ENCODE measurements at regions not wholly inside any gene's neighbourhood (a gene's known extent, or its start where the extent isn't known, plus 50 kb on each side); places are given as distances from the start of the nearest gene placed in this dataset.

DNA sequence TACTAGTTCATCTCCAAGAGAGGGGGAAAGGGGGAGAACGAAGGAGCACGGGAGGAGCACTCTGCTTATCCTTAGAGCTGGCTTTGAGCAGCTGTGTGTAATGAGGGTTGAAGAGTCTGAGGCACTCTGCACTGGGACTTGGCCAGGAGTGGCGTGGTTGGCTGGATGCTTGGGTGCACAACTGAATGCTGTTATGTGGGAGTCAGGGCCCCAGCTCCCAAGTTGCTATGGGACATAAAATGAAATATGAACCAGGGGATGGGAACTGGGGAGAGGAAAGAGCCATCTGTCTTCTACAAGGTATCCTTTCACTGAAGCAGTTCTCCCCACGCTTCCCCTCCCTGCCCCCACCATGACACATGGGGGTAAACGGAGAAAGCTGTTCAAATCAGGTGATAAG is 105.9 kb upstream of the ANKFN1 start:
- TF ChIP-seq EZH2 (optimal IDR thresholded peaks at IDR 0.05; ENCODE audit: low read depth, low read length) (no peak), EZH2phosphoT487 (IDR thresholded peaks at IDR 0.05; ENCODE audit: low read length) (no peak)
- TF ChIP-seq, protein P1, sequence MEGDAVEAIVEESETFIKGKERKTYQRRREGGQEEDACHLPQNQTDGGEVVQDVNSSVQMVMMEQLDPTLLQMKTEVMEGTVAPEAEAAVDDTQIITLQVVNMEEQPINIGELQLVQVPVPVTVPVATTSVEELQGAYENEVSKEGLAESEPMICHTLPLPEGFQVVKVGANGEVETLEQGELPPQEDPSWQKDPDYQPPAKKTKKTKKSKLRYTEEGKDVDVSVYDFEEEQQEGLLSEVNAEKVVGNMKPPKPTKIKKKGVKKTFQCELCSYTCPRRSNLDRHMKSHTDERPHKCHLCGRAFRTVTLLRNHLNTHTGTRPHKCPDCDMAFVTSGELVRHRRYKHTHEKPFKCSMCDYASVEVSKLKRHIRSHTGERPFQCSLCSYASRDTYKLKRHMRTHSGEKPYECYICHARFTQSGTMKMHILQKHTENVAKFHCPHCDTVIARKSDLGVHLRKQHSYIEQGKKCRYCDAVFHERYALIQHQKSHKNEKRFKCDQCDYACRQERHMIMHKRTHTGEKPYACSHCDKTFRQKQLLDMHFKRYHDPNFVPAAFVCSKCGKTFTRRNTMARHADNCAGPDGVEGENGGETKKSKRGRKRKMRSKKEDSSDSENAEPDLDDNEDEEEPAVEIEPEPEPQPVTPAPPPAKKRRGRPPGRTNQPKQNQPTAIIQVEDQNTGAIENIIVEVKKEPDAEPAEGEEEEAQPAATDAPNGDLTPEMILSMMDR (IDR thresholded peaks at IDR 0.05; ENCODE audit: low read length): no peak
- DNase-seq: no peak
- no peaks in the 10 kb centered on the region for H4K20me1 ChIP-seq (ENCODE audit: insufficient read depth, low read length)
- H3K9me2 ChIP-seq (replicated peaks; ENCODE audit: insufficient read depth, low read length): no peaks in the 10 kb centered on the region
- no peak overlapping the region for H3K9ac ChIP-seq (ENCODE audit: low read length)
- H2AFZ ChIP-seq (ENCODE audit: low read length): no peak overlapping the region
- no peaks in the 10 kb centered on the region for H3F3A ChIP-seq (ENCODE audit: insufficient read depth, low read length)
- no peaks in the 10 kb centered on the region for H3K4me1 ChIP-seq (ENCODE audit: low read length)
- H3K27me3 ChIP-seq (replicated peaks; ENCODE audit: insufficient read depth, low read length): no peaks in the 10 kb centered on the region
- no peaks in the 10 kb centered on the region for H3K9me3 ChIP-seq (replicated peaks; ENCODE audit: insufficient read depth, low read length)
- H3K4me2 ChIP-seq (ENCODE audit: low read depth, low read length): no peak overlapping the region
- no peak overlapping the region for H3K4me3 ChIP-seq (ENCODE audit: low read length)
- no peaks in the 10 kb centered on the region for H3K36me3 ChIP-seq (replicated peaks; ENCODE audit: insufficient read depth, low read length)
- H3K27ac ChIP-seq (ENCODE audit: low read length): no peak overlapping the region
- H3K79me2 ChIP-seq (ENCODE audit: low read length): no peaks in the 10 kb centered on the region

DNA sequence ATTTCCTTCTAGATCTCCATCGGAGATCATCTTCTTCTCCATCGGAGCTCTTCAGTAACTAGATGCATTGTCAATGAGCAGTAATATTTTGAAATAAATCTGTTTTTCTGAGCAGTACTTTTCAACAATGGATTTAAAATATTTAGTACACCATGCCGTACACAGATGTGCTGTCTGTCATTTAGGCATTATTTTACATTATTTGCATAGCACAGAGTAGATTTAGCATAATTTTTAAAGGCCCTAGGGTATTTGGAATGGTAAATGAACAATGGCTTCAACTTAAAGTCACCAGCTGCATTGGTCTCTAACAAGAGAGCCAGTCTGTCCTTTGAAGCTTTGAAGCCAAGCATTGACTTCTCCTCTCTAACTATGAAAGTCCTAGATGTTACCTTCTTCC is 95.4 kb upstream of the ANKFN1 start:
- TF ChIP-seq EZH2 (optimal IDR thresholded peaks at IDR 0.05; ENCODE audit: low read depth, low read length) (no peak), EZH2phosphoT487 (IDR thresholded peaks at IDR 0.05; ENCODE audit: low read length) (no peak)
- TF ChIP-seq, protein P1 (IDR thresholded peaks at IDR 0.05; ENCODE audit: low read length): no peak
- Histone ChIP-seq H3K36me3 (replicated peaks; ENCODE audit: insufficient read depth, low read length) (no peaks in the 10 kb centered on the region), H4K20me1 (ENCODE audit: insufficient read depth, low read length) (no peaks in the 10 kb centered on the region), H3K9me3 (replicated peaks; ENCODE audit: insufficient read depth, low read length) (no peaks in the 10 kb centered on the region), H3K79me2 (ENCODE audit: low read length) (no peaks in the 10 kb centered on the region), H2AFZ (ENCODE audit: low read length) (no peak overlapping the region), H3K27me3 (replicated peaks; ENCODE audit: insufficient read depth, low read length) (no peaks in the 10 kb centered on the region), H3K4me1 (ENCODE audit: low read length) (no peaks in the 10 kb centered on the region), H3K9ac (ENCODE audit: low read length) (no peak overlapping the region), H3K9me2 (replicated peaks; ENCODE audit: insufficient read depth, low read length) (no peaks in the 10 kb centered on the region), H3K4me3 (ENCODE audit: low read length) (no peak overlapping the region), H3K27ac (ENCODE audit: low read length) (no peak overlapping the region), H3F3A (ENCODE audit: insufficient read depth, low read length) (no peaks in the 10 kb centered on the region), H3K4me2 (ENCODE audit: low read depth, low read length) (no peak overlapping the region)
- no peak for DNase-seq

DNA sequence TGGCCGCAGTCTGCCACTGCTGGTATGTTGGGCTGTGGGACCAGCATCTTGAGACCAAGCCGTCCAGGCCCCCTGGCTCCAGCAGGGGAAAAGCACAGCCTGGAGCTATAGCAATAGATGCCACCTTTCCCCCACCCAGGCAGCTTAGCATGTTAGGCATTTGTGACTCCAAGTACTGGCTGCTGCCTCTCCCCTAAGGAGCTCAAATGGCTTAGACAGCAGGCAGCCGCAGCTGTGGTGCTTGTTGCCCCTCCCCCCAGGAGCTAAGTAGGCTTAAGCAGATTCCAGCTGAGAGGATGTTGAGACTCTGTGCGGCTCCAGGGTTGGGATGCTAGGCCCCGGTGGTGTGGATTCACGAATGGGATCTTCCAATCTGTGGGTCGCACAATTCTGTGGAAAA is 88.8 kb upstream of the ANKFN1 start:
- Histone ChIP-seq H2AFZ (ENCODE audit: low read length) (no peak overlapping the region), H3K36me3 (replicated peaks; ENCODE audit: insufficient read depth, low read length) (no peaks in the 10 kb centered on the region), H3K9ac (ENCODE audit: low read length) (no peak overlapping the region), H3K27me3 (replicated peaks; ENCODE audit: insufficient read depth, low read length) (no peaks in the 10 kb centered on the region), H3K9me2 (replicated peaks; ENCODE audit: insufficient read depth, low read length) (no peaks in the 10 kb centered on the region), H4K20me1 (ENCODE audit: insufficient read depth, low read length) (no peaks in the 10 kb centered on the region), H3K4me1 (ENCODE audit: low read length) (no peaks in the 10 kb centered on the region), H3F3A (ENCODE audit: insufficient read depth, low read length) (no peaks in the 10 kb centered on the region), H3K27ac (ENCODE audit: low read length) (no peak overlapping the region), H3K4me3 (ENCODE audit: low read length) (no peak overlapping the region), H3K79me2 (ENCODE audit: low read length) (no peaks in the 10 kb centered on the region), H3K9me3 (replicated peaks; ENCODE audit: insufficient read depth, low read length) (no peaks in the 10 kb centered on the region), H3K4me2 (ENCODE audit: low read depth, low read length) (no peak overlapping the region)
- no peak for TF ChIP-seq EZH2phosphoT487 (IDR thresholded peaks at IDR 0.05; ENCODE audit: low read length)
- no peak for TF ChIP-seq EZH2 (optimal IDR thresholded peaks at IDR 0.05; ENCODE audit: low read depth, low read length)
- TF ChIP-seq, protein P1 (IDR thresholded peaks at IDR 0.05; ENCODE audit: low read length): no peak
- no peak for DNase-seq
